Naive thymus-derived CD8-positive, alpha-beta T cell (primary cell): ENCODE measurements at regions not wholly inside any gene's neighbourhood (a gene's known extent, or its start where the extent isn't known, plus 50 kb on each side); places are given as distances from the start of the nearest gene placed in this dataset.
"Not testable (repeated sequence)": the region's sequence is repeated elsewhere in the genome, so short reads cannot be mapped to it uniquely, and the experiment has no call there.

Experiments used
- ATAC-seq, 2 donors: fragments of 150-1000 bp; cut with Tn5 transposase in 1 of 2; sonication (Bioruptor Pico), chemical (Tn5 transposase) in 1 of 2; 1 replicate in 1 of 2; 2 replicates in 1 of 2; pipeline ENCODE4 v1.10.0; 2021; ENCODE audit warnings: mild to moderate bottlenecking in 2 of 2, moderate library complexity in 2 of 2
- POLR2A ChIA-PET: fragments of 350-600 bp; sonication (Branson Sonifier 250); formaldehyde crosslinking; loops from one replicate; lab custom pipeline; 2021; ENCODE audit warnings: antibody characterized with exemption; lab: Charles Lee
- DNase-seq, 10 donors: peaks; one replicate each; pipeline versions ENCODE4 v3.0.0 to v3.0.0-alpha.2; 2020 to 2022
- H3K27ac Mint-ChIP-seq, 10 donors: one replicate each; pipeline ENCODE4 v1.8.0; 2020 to 2022; ENCODE audit warnings: mild to moderate bottlenecking in 10 of 10, mixed read lengths in 10 of 10, moderate library complexity in 4 of 10, inconsistent platforms in 1 of 10
- H3K27me3 Mint-ChIP-seq, 5 donors: one replicate each; pipeline ENCODE4 v1.8.0; 2021 to 2022; ENCODE audit warnings: mixed read lengths in 5 of 5
- H3K36me3 Mint-ChIP-seq, 3 donors: one replicate each; pipeline ENCODE4 v1.8.0; 2020 to 2022; ENCODE audit warnings: mixed read lengths in 3 of 3, mild to moderate bottlenecking in 2 of 3, inconsistent platforms in 1 of 3
- H3K4me1 Mint-ChIP-seq, 4 donors: one replicate each; pipeline ENCODE4 v1.8.0; 2021 to 2022; ENCODE audit warnings: mixed read lengths in 4 of 4
- H3K4me3 Mint-ChIP-seq, 10 donors: one replicate each; pipeline ENCODE4 v1.8.0; 2020 to 2022; ENCODE audit warnings: mild to moderate bottlenecking in 10 of 10, mixed read lengths in 10 of 10, moderate library complexity in 6 of 10, inconsistent platforms in 1 of 10
- H3K9me3 Mint-ChIP-seq, 9 donors: one replicate each; pipeline ENCODE4 v1.8.0; 2020 to 2022; ENCODE audit warnings: mixed read lengths in 9 of 9, mild to moderate bottlenecking in 3 of 9, inconsistent platforms in 1 of 9, moderate library complexity in 1 of 9

GRCh38 chr17:16888413-16889087 lies 83.4 kb downstream of the TNFRSF13B start:
- Mint-ChIP-seq H3K36me3 (no peaks in the 10 kb centered on the region), H3K27ac (no peak overlapping the region), H3K4me3 (no peak overlapping the region), H3K27me3 (no peaks in the 10 kb centered on the region), H3K4me1 (no peaks in the 10 kb centered on the region), H3K9me3 (no peaks in the 10 kb centered on the region)
- DNase-seq (no peak), ATAC-seq (no peak)
- POLR2A ChIA-PET, result no interaction called here

- Mint-ChIP-seq H3K27ac (no peak overlapping the region), H3K36me3 (no peaks in the 10 kb centered on the region), H3K27me3 (peaks cover 0 to 2% (median 0%) of the 10 kb centered on the region in 5 donors), H3K9me3 (no peaks in the 10 kb centered on the region), H3K4me1 (no peaks in the 10 kb centered on the region), H3K4me3 (no peak overlapping the region)
- no peak for ATAC-seq
- DNase-seq, result no peak
- POLR2A ChIA-PET, result no interaction called here
Observed at GRCh38 chr17:16887523-16888095, 84.3 kb downstream of the TNFRSF13B start.

- Mint-ChIP-seq H3K4me3 (no peak overlapping the region), H3K27me3 (peaks cover 0 to 4% (median 0%) of the 10 kb centered on the region in 5 donors), H3K36me3 (no peaks in the 10 kb centered on the region), H3K9me3 (no peaks in the 10 kb centered on the region), H3K4me1 (no peaks in the 10 kb centered on the region), H3K27ac (no peak overlapping the region)
- DNase-seq, result no peak
- ATAC-seq, result no peak
- POLR2A ChIA-PET, result no interaction called here
Observed at GRCh38 chr17:16886655-16887322, 85.1 kb downstream of the TNFRSF13B start.

GRCh38 chr17:16885204-16885603 lies 86.7 kb downstream of the TNFRSF13B start:
- H3K27me3 Mint-ChIP-seq, DNase-seq: not testable (repeated sequence)

GRCh38 chr17:16882926-16883265 lies 89.0 kb downstream of the TNFRSF13B start:
- H3K27me3 Mint-ChIP-seq, result peaks cover 0 to 11% (median 5%) of the 10 kb centered on the region in 5 donors
- ATAC-seq, DNase-seq, H3K4me3 Mint-ChIP-seq, H3K4me1 Mint-ChIP-seq, H3K27ac Mint-ChIP-seq, H3K36me3 Mint-ChIP-seq, POLR2A ChIA-PET, H3K9me3 Mint-ChIP-seq: not testable (repeated sequence)

More at GRCh38 chr17:16885204-16885603, 86.7 kb downstream of the TNFRSF13B start:
- H3K4me3 Mint-ChIP-seq, H3K4me1 Mint-ChIP-seq, H3K36me3 Mint-ChIP-seq, H3K9me3 Mint-ChIP-seq, H3K27ac Mint-ChIP-seq, POLR2A ChIA-PET, ATAC-seq: not testable (repeated sequence)

GRCh38 chr17:16882243-16882925 lies 89.5 kb downstream of the TNFRSF13B start:
- POLR2A ChIA-PET, result no interaction called here
- Mint-ChIP-seq H3K36me3 (peaks cover 0 to 14% (median 0%) of the 10 kb centered on the region in 3 donors), H3K27me3 (peaks cover 0 to 11% (median 7%) of the 10 kb centered on the region in 5 donors), H3K27ac (no peak overlapping the region), H3K4me1 (no peaks in the 10 kb centered on the region), H3K4me3 (no peak overlapping the region), H3K9me3 (peaks cover 0 to 13% (median 0%) of the 10 kb centered on the region in 9 donors)
- no peak for ATAC-seq
- no peak for DNase-seq

- POLR2A ChIA-PET, result no interaction called here
- peaks cover 0 to 11% (median 8%) of the 10 kb centered on the region in 5 donors for H3K27me3 Mint-ChIP-seq
- peaks cover 0 to 19% (median 0%) of the 10 kb centered on the region in 3 donors for H3K36me3 Mint-ChIP-seq
- H3K9me3 Mint-ChIP-seq, result peaks cover 0 to 20% (median 3%) of the 10 kb centered on the region in 9 donors
- H3K4me3 Mint-ChIP-seq, result no peak overlapping the region
- no peak overlapping the region for H3K27ac Mint-ChIP-seq
- DNase-seq (no peak), ATAC-seq (no peak)
- H3K4me1 Mint-ChIP-seq, result no peaks in the 10 kb centered on the region
Observed at GRCh38 chr17:16881239-16881924, 90.5 kb downstream of the TNFRSF13B start.

- ATAC-seq (no peak), DNase-seq (no peak)
- peaks cover 0 to 20% (median 3%) of the 10 kb centered on the region in 9 donors for H3K9me3 Mint-ChIP-seq
- POLR2A ChIA-PET, result no interaction called here
- H3K27ac Mint-ChIP-seq, result no peak overlapping the region
- H3K36me3 Mint-ChIP-seq, result peaks cover 0 to 19% (median 0%) of the 10 kb centered on the region in 3 donors
- H3K27me3 Mint-ChIP-seq, result peaks cover 0 to 11% (median 8%) of the 10 kb centered on the region in 5 donors
- H3K4me1 Mint-ChIP-seq, result no peaks in the 10 kb centered on the region
- no peak overlapping the region for H3K4me3 Mint-ChIP-seq
Observed at GRCh38 chr17:16880843-16881230, 91.1 kb downstream of the TNFRSF13B start.

- no peak for DNase-seq
- no peak for ATAC-seq
- Mint-ChIP-seq H3K4me3 (no peak overlapping the region), H3K27me3 (peaks cover 0 to 11% (median 8%) of the 10 kb centered on the region in 5 donors), H3K9me3 (peaks cover 0 to 20% (median 3%) of the 10 kb centered on the region in 9 donors), H3K36me3 (peaks cover 0 to 19% (median 0%) of the 10 kb centered on the region in 3 donors), H3K27ac (no peak overlapping the region), H3K4me1 (no peaks in the 10 kb centered on the region)
- POLR2A ChIA-PET, result no interaction called here
Observed at GRCh38 chr17:16880121-16880842, 91.6 kb downstream of the TNFRSF13B start.

GRCh38 chr17:16879686-16880085 lies 92.2 kb downstream of the TNFRSF13B start:
- Mint-ChIP-seq H3K27ac (no peak overlapping the region), H3K36me3 (peaks cover 0 to 19% (median 0%) of the 10 kb centered on the region in 3 donors), H3K4me1 (no peaks in the 10 kb centered on the region), H3K9me3 (peaks cover 0 to 20% (median 3%) of the 10 kb centered on the region in 9 donors), H3K27me3 (peaks cover 0 to 11% (median 8%) of the 10 kb centered on the region in 5 donors), H3K4me3 (no peak overlapping the region)
- POLR2A ChIA-PET, result no interaction called here
- DNase-seq (no peak), ATAC-seq (no peak)

- POLR2A ChIA-PET, result no interaction called here
- no peak for DNase-seq
Observed at GRCh38 chr17:16878606-16879005, 93.3 kb downstream of the TNFRSF13B start.

GRCh38 chr17:16878084-16878483 lies 93.8 kb downstream of the TNFRSF13B start:
- Mint-ChIP-seq H3K9me3 (peaks cover 0 to 20% (median 3%) of the 10 kb centered on the region in 9 donors), H3K27me3 (peaks cover 0 to 11% (median 9%) of the 10 kb centered on the region in 5 donors), H3K36me3 (peaks cover 0 to 19% (median 0%) of the 10 kb centered on the region in 3 donors), H3K4me1 (no peaks in the 10 kb centered on the region), H3K27ac (no peak overlapping the region), H3K4me3 (no peak overlapping the region)
- DNase-seq, result no peak
- POLR2A ChIA-PET, result no interaction called here
- ATAC-seq, result no peak

More at GRCh38 chr17:16878606-16879005, 93.3 kb downstream of the TNFRSF13B start:
- peaks cover 0 to 11% (median 9%) of the 10 kb centered on the region in 5 donors for H3K27me3 Mint-ChIP-seq
- no peaks in the 10 kb centered on the region for H3K4me1 Mint-ChIP-seq
- peaks cover 0 to 20% (median 3%) of the 10 kb centered on the region in 9 donors for H3K9me3 Mint-ChIP-seq
- no peak overlapping the region for H3K4me3 Mint-ChIP-seq
- peaks cover 0 to 19% (median 0%) of the 10 kb centered on the region in 3 donors for H3K36me3 Mint-ChIP-seq
- no peak overlapping the region for H3K27ac Mint-ChIP-seq
- ATAC-seq, result no peak
